H9 (cell line): ENCODE measurements at regions not wholly inside any gene's neighbourhood (a gene's known extent, or its start where the extent isn't known, plus 50 kb on each side); places are given as distances from the start of the nearest gene placed in this dataset.

Experiments
- DNase-seq: peaks from one replicate; pipeline ENCODE4 v3.0.0-alpha.2; 2017
- H2AFZ ChIP-seq: one replicate; pipeline ENCODE4 v1.6.1; 2013; ENCODE audit warnings: mild to moderate bottlenecking, low read length, control low read depth, moderate library complexity
- H2AK5ac ChIP-seq: 2 replicates; pipeline ENCODE4 v1.6.1; 2013; ENCODE audit warnings: low read length, control low read depth, mixed read lengths; ENCODE audit not compliant: insufficient read length
- H2BK120ac ChIP-seq: one replicate; pipeline ENCODE4 v1.6.1; 2013; ENCODE audit warnings: low read depth, mild to moderate bottlenecking, low read length, control low read depth, inconsistent platforms; ENCODE audit not compliant: poor library complexity, severe bottlenecking
- H2BK12ac ChIP-seq: 2 replicates; pipeline ENCODE4 v1.6.1; 2013; ENCODE audit warnings: low read length, control low read depth, mixed read lengths, low read depth; ENCODE audit not compliant: insufficient read length
- H2BK15ac ChIP-seq: 2 replicates; pipeline ENCODE4 v1.6.1; 2013; ENCODE audit warnings: low read depth, low read length, control low read depth
- H2BK20ac ChIP-seq: one replicate; pipeline ENCODE4 v1.6.1; 2013; ENCODE audit warnings: low read depth, mild to moderate bottlenecking, low read length, control low read depth, inconsistent platforms; ENCODE audit not compliant: poor library complexity, severe bottlenecking
- H2BK5ac ChIP-seq: 2 replicates; pipeline ENCODE4 v1.6.1; 2013; ENCODE audit warnings: low read length, control low read depth, mixed read lengths; ENCODE audit not compliant: insufficient read length
- H3K14ac ChIP-seq: 2 replicates; pipeline ENCODE4 v1.6.1; 2013; ENCODE audit warnings: low read length, control low read depth; ENCODE audit not compliant: insufficient read depth
- H3K18ac ChIP-seq: 2 replicates; pipeline ENCODE4 v1.6.1; 2013; ENCODE audit warnings: low read depth, mild to moderate bottlenecking, mixed read lengths, low read length, control low read depth; ENCODE audit not compliant: insufficient read length
- H3K23ac ChIP-seq: 2 replicates; pipeline ENCODE4 v1.6.1; 2013; ENCODE audit warnings: low read length, control low read depth, mixed read lengths, low read depth; ENCODE audit not compliant: insufficient read length
- H3K23me2 ChIP-seq: 2 replicates; pipeline ENCODE4 v1.6.1; 2013; ENCODE audit warnings: low read depth, mild to moderate bottlenecking, mixed read lengths, low read length, control low read depth; ENCODE audit not compliant: insufficient read length, poor library complexity, severe bottlenecking
- H3K27ac ChIP-seq: 2 replicates; pipeline ENCODE4 v1.5.1; 2013; ENCODE audit warnings: low read length, control low read depth, mixed read lengths, low read depth; ENCODE audit not compliant: insufficient read length
- H3K27me3 ChIP-seq: 2 replicates; pipeline ENCODE4 v1.6.1; 2013; ENCODE audit warnings: low read length, control low read depth, inconsistent platforms; ENCODE audit not compliant: insufficient read depth
- H3K4ac ChIP-seq: 2 replicates; pipeline ENCODE4 v1.6.1; 2013; ENCODE audit warnings: low read depth, mild to moderate bottlenecking, control low read depth, inconsistent platforms, low read length, moderate library complexity
- H3K4me1 ChIP-seq: 2 replicates; pipeline ENCODE4 v1.6.1; 2013; ENCODE audit warnings: low read length, control low read depth, inconsistent platforms; ENCODE audit not compliant: insufficient read depth
- H3K4me2 ChIP-seq: 2 replicates; pipeline ENCODE4 v1.6.1; 2013; ENCODE audit warnings: low read length, control low read depth, mixed read lengths; ENCODE audit not compliant: insufficient read length, insufficient read depth
- H3K56ac ChIP-seq: 2 replicates; pipeline ENCODE4 v1.6.1; 2013; ENCODE audit warnings: low read depth, mild to moderate bottlenecking, mixed read lengths, low read length, control low read depth; ENCODE audit not compliant: insufficient read length
- H3K79me1 ChIP-seq: 2 replicates; pipeline ENCODE4 v1.6.1; 2013; ENCODE audit warnings: low read depth, mild to moderate bottlenecking, moderate library complexity, low read length, control low read depth, inconsistent platforms; ENCODE audit not compliant: insufficient read depth, poor library complexity, severe bottlenecking
- H3K79me2 ChIP-seq: 2 replicates; pipeline ENCODE4 v1.6.1; 2013; ENCODE audit warnings: low read length, control low read depth, inconsistent platforms; ENCODE audit not compliant: insufficient read depth
- H3K9ac ChIP-seq: 2 replicates; pipeline ENCODE4 v1.6.1; 2013; ENCODE audit warnings: low read length, control low read depth, mixed read lengths; ENCODE audit not compliant: insufficient read length; ENCODE audit errors: extremely low read depth
- H3K9me3 ChIP-seq: one replicate; pipeline ENCODE4 v1.6.1; 2013; ENCODE audit warnings: low read depth, low read length, inconsistent platforms; ENCODE audit not compliant: control insufficient read depth
- H3T11ph ChIP-seq: one replicate; pipeline ENCODE4 v1.6.1; 2013; ENCODE audit warnings: mild to moderate bottlenecking, low read length, control low read depth, inconsistent platforms
- H4K20me1 ChIP-seq: one replicate; pipeline ENCODE4 v1.6.1; 2013; ENCODE audit not compliant: control insufficient read depth, insufficient read length, insufficient read depth
- H4K5ac ChIP-seq: 2 replicates; pipeline ENCODE4 v1.6.1; 2013; ENCODE audit warnings: low read depth, mild to moderate bottlenecking, mixed read lengths, low read length, control low read depth; ENCODE audit not compliant: insufficient read length
- H4K8ac ChIP-seq: replicated peaks from 2 replicates; pipeline ENCODE4 v1.6.1; 2013; ENCODE audit warnings: low read length, control low read depth, mixed read lengths, low read depth; ENCODE audit not compliant: insufficient read length
- H4K91ac ChIP-seq: 2 replicates; pipeline ENCODE4 v1.6.1; 2013; ENCODE audit warnings: low read depth, mild to moderate bottlenecking, moderate library complexity, mixed read lengths, low read length, control low read depth; ENCODE audit not compliant: insufficient read length
- H3K27ac Mint-ChIP-seq, 3 experiments: 2 replicates in 2 of 3; 3 replicates in 1 of 3; pipeline ENCODE4 v1.8.0; 2020 to 2021; ENCODE audit warnings: mixed read lengths in 3 of 3, mild to moderate bottlenecking in 1 of 3, moderate library complexity in 1 of 3
- H3K27me3 Mint-ChIP-seq: 2 replicates; pipeline ENCODE4 v1.8.0; 2021; ENCODE audit warnings: low read depth, mild to moderate bottlenecking, moderate library complexity, mixed read lengths
- H3K36me3 Mint-ChIP-seq, 3 experiments: 2 replicates in 2 of 3; 3 replicates in 1 of 3; pipeline ENCODE4 v1.8.0; 2020 to 2021; ENCODE audit warnings: low read depth in 3 of 3, mixed read lengths in 3 of 3; ENCODE audit not compliant: insufficient read depth in 1 of 3
- H3K4me1 Mint-ChIP-seq, 2 experiments: 2 replicates each; pipeline ENCODE4 v1.8.0; 2020; ENCODE audit warnings: mixed read lengths in 2 of 2
- H3K4me3 Mint-ChIP-seq, 2 experiments: 2 replicates in 1 of 2; 3 replicates in 1 of 2; pipeline ENCODE4 v1.8.0; 2020 to 2021; ENCODE audit warnings: mild to moderate bottlenecking in 2 of 2, mixed read lengths in 2 of 2, moderate library complexity in 1 of 2
- H3K9me3 Mint-ChIP-seq, 2 experiments: 2 replicates in 1 of 2; 3 replicates in 1 of 2; pipeline ENCODE4 v1.8.0; 2020; ENCODE audit warnings: mild to moderate bottlenecking in 2 of 2, mixed read lengths in 2 of 2, moderate library complexity in 1 of 2
- CTCF ChIP-seq: fragments of 200-600 bp; sonication (generic); conservative IDR thresholded peaks from 3 replicates; pipeline ENCODE4 v1.8.0; 2021; ENCODE audit warnings: antibody characterized with exemption, mild to moderate bottlenecking
- WGBS: extraction: QIAGEN DNeasy Blood & Tissue Kit; methylation state at CpG from one replicate; pipeline ENCODE4 v1.1.7; 2013; ENCODE audit warnings: missing lambda C conversion rate, low lambda C conversion rate, mixed read lengths; ENCODE audit not compliant: insufficient read length; ENCODE audit errors: extremely low coverage; 5-methylcytosine and 5-hydroxymethylcytosine counted together

GRCh38 chr4:11976726-11977263 lies 548.1 kb upstream of the HS3ST1 start:
- peaks cover 4% of the 10 kb centered on the region; the same call in 1 of the 2 replicates for H3K4me1 ChIP-seq
- peaks cover 18 to 42% of the 10 kb centered on the region in 2 experiments for H3K4me1 Mint-ChIP-seq

More at GRCh38 chr4:11976726-11977263, 548.1 kb upstream of the HS3ST1 start:
- Mint-ChIP-seq H3K27ac (no peak overlapping the region), H3K9me3 (no peaks in the 10 kb centered on the region), H3K4me3 (no peak overlapping the region), H3K36me3 (no peaks in the 10 kb centered on the region), H3K27me3 (no peaks in the 10 kb centered on the region)
- Histone ChIP-seq H3K18ac (no peak overlapping the region), H3K27me3 (no peaks in the 10 kb centered on the region), H2AK5ac (no peak overlapping the region), H3K27ac (no peak overlapping the region), H2BK15ac (no peak overlapping the region), H2AFZ (no peak overlapping the region), H3K23me2 (no peaks in the 10 kb centered on the region), H2BK12ac (no peak overlapping the region), H3K14ac (no peak overlapping the region), H3T11ph (no peak overlapping the region), H3K56ac (no peak overlapping the region), H4K20me1 (no peaks in the 10 kb centered on the region), H2BK20ac (no peak overlapping the region), H2BK5ac (no peak overlapping the region), H3K9ac (no peak overlapping the region), H3K23ac (no peak overlapping the region), H3K9me3 (no peaks in the 10 kb centered on the region), H2BK120ac (no peak overlapping the region), H4K91ac (no peak overlapping the region), H4K5ac (no peak overlapping the region), H3K79me1 (no peaks in the 10 kb centered on the region), H3K4me2 (no peak overlapping the region), H3K4ac (no peak overlapping the region), H4K8ac (no peak overlapping the region), H3K79me2 (no peaks in the 10 kb centered on the region)
- no peak for DNase-seq
- no peak for TF ChIP-seq CTCF
- no CpG with 5 or more reads among the region's 3 CpGs for WGBS
